Nephron progenitor cell (in vitro differentiated cells): ENCODE measurements at regions not wholly inside any gene's neighbourhood (a gene's known extent, or its start where the extent isn't known, plus 50 kb on each side); places are given as distances from the start of the nearest gene placed in this dataset.
A peak's percentile ranks its signal among the peaks of the same experiment; 100 is the strongest.
"Not testable (repeated sequence)": the region's sequence is repeated elsewhere in the genome, so short reads cannot be mapped to it uniquely, and the experiment has no call there.

Experiments
- DNase-seq: peaks from one replicate; pipeline ENCODE4 v3.0.0; 2021
- H3K27ac Mint-ChIP-seq: 2 replicates; pipeline ENCODE4 v1.8.0; 2021; ENCODE audit warnings: mild to moderate bottlenecking, moderate library complexity, mixed read lengths
- H3K27me3 Mint-ChIP-seq: 2 replicates; pipeline ENCODE4 v1.8.0; 2021; ENCODE audit warnings: mild to moderate bottlenecking, low read depth, mixed read lengths; ENCODE audit not compliant: poor library complexity
- H3K36me3 Mint-ChIP-seq: 2 replicates; pipeline ENCODE4 v1.8.0; 2021; ENCODE audit warnings: low read depth, mixed read lengths
- H3K4me1 Mint-ChIP-seq: 2 replicates; pipeline ENCODE4 v1.8.0; 2021; ENCODE audit warnings: mixed read lengths
- H3K4me3 Mint-ChIP-seq: 2 replicates; pipeline ENCODE4 v1.8.0; 2021; ENCODE audit warnings: mild to moderate bottlenecking, moderate library complexity, mixed read lengths
- H3K9me3 Mint-ChIP-seq: 2 replicates; pipeline ENCODE4 v1.8.0; 2021; ENCODE audit warnings: mild to moderate bottlenecking, moderate library complexity, mixed read lengths
- TF ChIP-seq, protein P1 (sequence below): fragments of 200-600 bp; sonication (generic); IDR thresholded peaks from 2 replicates; pipeline ENCODE4 v1.5.0; 2021; ENCODE audit warnings: antibody characterized with exemption

DNA sequence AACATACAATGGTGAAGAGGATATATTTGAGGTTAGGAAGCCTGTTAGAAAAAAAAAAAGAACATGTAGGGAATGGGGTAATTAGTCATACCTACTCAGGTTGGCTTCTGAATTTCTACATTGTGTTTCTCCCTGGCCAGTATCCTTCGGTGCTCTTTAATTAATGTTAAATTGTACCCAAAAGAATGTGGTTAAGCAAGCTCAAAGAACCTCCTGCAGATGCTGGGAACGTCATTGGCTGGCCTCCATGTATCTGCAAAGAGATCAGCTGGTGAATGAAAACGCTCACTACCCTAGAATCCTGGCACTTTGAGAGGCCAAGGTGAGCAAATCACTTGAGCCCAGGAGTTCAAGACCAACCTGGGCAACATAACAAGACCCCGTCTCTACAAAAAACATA, 942.3 kb upstream of the PRKX start:
- H3K27me3 Mint-ChIP-seq = peaks cover 2% of the 10 kb centered on the region
- peaks cover 7% of the 10 kb centered on the region for H3K36me3 Mint-ChIP-seq
- H3K9me3 Mint-ChIP-seq = peaks cover 7% of the 10 kb centered on the region
- no peak for DNase-seq
- no peak overlapping the region for H3K27ac Mint-ChIP-seq
- H3K4me3 Mint-ChIP-seq = no peak overlapping the region
- TF ChIP-seq, protein P1, sequence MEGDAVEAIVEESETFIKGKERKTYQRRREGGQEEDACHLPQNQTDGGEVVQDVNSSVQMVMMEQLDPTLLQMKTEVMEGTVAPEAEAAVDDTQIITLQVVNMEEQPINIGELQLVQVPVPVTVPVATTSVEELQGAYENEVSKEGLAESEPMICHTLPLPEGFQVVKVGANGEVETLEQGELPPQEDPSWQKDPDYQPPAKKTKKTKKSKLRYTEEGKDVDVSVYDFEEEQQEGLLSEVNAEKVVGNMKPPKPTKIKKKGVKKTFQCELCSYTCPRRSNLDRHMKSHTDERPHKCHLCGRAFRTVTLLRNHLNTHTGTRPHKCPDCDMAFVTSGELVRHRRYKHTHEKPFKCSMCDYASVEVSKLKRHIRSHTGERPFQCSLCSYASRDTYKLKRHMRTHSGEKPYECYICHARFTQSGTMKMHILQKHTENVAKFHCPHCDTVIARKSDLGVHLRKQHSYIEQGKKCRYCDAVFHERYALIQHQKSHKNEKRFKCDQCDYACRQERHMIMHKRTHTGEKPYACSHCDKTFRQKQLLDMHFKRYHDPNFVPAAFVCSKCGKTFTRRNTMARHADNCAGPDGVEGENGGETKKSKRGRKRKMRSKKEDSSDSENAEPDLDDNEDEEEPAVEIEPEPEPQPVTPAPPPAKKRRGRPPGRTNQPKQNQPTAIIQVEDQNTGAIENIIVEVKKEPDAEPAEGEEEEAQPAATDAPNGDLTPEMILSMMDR = no peak
- no peaks in the 10 kb centered on the region for H3K4me1 Mint-ChIP-seq

DNA sequence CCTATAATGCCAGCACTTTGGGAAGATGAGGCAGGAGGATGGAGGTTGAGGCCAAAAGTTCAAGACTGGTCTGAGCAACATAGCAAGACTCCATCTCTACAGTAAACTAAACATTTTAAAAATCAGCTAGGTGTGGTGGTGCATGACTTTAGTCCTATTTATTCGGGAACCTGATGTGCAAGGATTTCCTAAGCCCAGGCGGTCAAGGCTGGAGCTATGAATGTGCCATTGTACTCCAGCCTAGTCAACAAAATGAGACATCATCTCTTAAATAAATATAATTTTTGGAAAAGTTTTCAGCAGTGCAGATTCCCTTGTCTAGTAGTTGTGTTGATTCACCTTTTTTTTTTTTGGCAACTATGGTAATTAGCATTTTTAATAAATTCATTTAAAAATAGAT, 928.7 kb upstream of the PRKX start:
- Mint-ChIP-seq H3K27me3 (peaks cover 11% of the 10 kb centered on the region), H3K36me3 (peaks cover 4% of the 10 kb centered on the region), H3K27ac (no peak overlapping the region), H3K4me3 (no peak overlapping the region), H3K4me1 (no peaks in the 10 kb centered on the region), H3K9me3 (peaks cover 8% of the 10 kb centered on the region)
- TF ChIP-seq, protein P1 = no peak
- DNase-seq = no peak

DNA sequence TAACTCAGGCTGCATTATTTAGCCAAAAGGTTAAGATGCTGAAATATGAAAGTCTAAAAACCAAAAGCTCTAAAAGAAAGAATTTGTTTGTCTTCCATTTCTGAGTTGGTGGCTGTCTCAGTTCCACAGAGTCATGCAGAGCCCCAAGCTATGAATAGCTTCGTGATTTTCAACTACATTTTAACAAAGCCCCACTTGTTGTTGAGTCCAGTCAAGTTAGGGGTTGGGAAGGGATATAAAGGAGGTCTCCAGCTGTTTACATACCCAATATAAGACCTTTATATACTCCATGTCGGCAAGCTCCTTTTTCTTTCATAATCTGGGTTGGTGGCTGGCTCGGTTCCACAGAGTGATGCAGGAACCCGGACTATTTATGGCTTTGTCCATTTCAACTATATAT, 924.6 kb upstream of the PRKX start:
- H3K4me3 Mint-ChIP-seq = no peak overlapping the region
- DNase-seq = no peak
- peaks cover 4% of the 10 kb centered on the region for H3K36me3 Mint-ChIP-seq
- no peak overlapping the region for H3K27ac Mint-ChIP-seq
- peaks cover 11% of the 10 kb centered on the region for H3K27me3 Mint-ChIP-seq
- TF ChIP-seq, protein P1 = no peak
- H3K4me1 Mint-ChIP-seq = no peaks in the 10 kb centered on the region
- peaks cover 8% of the 10 kb centered on the region for H3K9me3 Mint-ChIP-seq

DNA sequence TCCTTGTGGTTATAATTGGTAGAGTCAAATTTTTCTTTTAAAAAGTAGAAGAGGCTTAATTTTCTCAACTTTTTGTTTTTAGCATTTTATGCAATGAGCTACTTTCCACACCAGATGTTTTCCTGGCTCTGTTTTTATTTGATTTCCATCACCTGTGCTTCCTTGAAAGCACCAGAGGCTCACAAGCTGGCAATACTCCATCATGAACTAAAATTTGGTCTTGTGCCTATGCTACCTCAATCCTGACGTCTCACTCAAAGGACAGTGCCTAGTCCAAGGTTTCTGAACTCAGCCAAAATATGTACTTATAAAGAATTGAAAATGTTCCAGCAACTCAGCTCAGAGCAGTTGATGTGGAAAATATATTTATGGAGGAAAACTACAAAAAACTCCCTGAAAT, 914.0 kb upstream of the PRKX start:
- Mint-ChIP-seq H3K4me3 (no peak overlapping the region), H3K36me3 (no peaks in the 10 kb centered on the region), H3K4me1 (peaks cover 14% of the 10 kb centered on the region), H3K27me3 (no peaks in the 10 kb centered on the region), H3K9me3 (peaks cover 13% of the 10 kb centered on the region), H3K27ac (no peak overlapping the region)
- no peak for DNase-seq
- TF ChIP-seq, protein P1 = no peak

DNA sequence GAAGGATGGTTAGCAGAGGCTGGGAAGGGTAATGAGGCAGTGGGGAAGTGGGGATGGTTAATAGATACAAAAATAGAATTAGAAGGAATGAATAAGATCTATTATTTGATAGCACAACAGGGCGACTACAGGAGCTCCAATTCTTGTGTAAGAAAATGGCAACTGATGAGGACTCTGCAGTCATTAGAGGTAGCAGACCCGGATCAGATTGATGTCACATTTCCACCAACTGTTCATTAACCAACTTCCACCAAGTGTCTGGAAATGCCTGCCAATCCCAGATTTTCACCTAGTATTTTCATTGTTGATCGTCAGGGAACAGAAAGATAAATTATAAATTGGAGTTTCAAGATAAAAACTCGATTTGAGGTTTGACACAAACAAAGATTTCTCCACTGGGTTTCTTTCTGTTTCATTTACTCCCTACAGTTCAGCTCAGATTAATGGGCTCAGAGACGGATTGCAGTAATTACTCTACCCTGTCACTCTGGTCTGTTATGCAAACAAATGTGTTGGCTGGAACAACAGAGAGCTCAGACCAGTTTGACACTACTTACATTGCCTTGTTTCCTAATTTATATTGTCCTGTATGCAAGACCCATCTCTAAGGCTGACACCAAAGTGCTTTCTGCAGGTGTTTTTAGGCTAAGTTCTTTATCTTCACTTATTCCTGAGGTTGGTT, 909.2 kb upstream of the PRKX start:
- Mint-ChIP-seq H3K36me3 (no peaks in the 10 kb centered on the region), H3K27ac (peak overlapping the region; percentile 72), H3K4me3 (no peak overlapping the region), H3K9me3 (peaks cover 24% of the 10 kb centered on the region), H3K27me3 (no peaks in the 10 kb centered on the region), H3K4me1 (peaks cover 24% of the 10 kb centered on the region)
- TF ChIP-seq, protein P1 = no peak
- no peak for DNase-seq

DNA sequence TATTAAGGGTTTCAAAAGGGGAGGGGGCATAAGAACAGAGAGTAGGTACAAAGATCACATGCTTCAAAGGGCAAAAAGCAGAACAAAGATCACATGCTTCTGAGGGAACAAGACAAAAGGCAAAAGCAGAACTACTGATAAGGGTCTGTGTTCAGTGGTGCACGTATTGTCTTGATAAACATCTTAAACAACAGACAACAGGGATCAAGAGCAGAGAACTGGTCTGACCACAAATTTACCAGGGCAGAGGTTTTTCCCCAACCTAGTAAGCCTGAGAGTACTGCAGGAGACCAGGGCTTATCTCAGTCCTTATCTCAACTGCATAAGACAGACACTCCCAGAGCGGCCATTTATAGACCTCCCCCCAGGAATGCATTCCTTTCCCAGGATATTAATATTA, 900.2 kb upstream of the PRKX start:
- not testable (repeated sequence) for H3K27ac Mint-ChIP-seq, H3K27me3 Mint-ChIP-seq, DNase-seq, H3K4me3 Mint-ChIP-seq, H3K36me3 Mint-ChIP-seq
- Mint-ChIP-seq H3K9me3 (peaks cover 28% of the 10 kb centered on the region), H3K4me1 (peaks cover 11% of the 10 kb centered on the region)
